HG03103 (cell line): ENCODE measurements at regions not wholly inside any gene's neighbourhood (a gene's known extent, or its start where the extent isn't known, plus 50 kb on each side); places are given as distances from the start of the nearest gene placed in this dataset.

Experiments
- ATAC-seq: cut with Tn5 transposase; IDR thresholded peaks from one replicate; pipeline ENCODE4 v1.9.1; 2021; ENCODE audit warnings: low read depth; ENCODE audit not compliant: unreplicated experiment

- ATAC-seq = no peak
These were observed 391.8 kb upstream of the DCN start for GRCh38 chr12:91574391-91574790.

- no peak for ATAC-seq
These were observed 390.3 kb upstream of the DCN start for GRCh38 chr12:91572869-91573268.

- ATAC-seq = no peak
These were observed 384.5 kb upstream of the DCN start for GRCh38 chr12:91567100-91567485.

GRCh38 chr12:91566328-91567099 is 383.9 kb upstream of the DCN start:
- ATAC-seq = no peak

GRCh38 chr12:91565846-91566245 is 383.2 kb upstream of the DCN start:
- no peak for ATAC-seq

- no peak for ATAC-seq
These were observed 382.6 kb upstream of the DCN start for GRCh38 chr12:91565246-91565645.

- no peak for ATAC-seq
These were observed 380.6 kb upstream of the DCN start for GRCh38 chr12:91563011-91563765.

GRCh38 chr12:91562476-91562875 is 379.9 kb upstream of the DCN start:
- peak; percentile 89 for ATAC-seq

- no peak for ATAC-seq
These were observed 379.3 kb upstream of the DCN start for GRCh38 chr12:91561958-91562325.

- no peak for ATAC-seq
These were observed 378.8 kb upstream of the DCN start for GRCh38 chr12:91561301-91561957.

GRCh38 chr12:91556909-91557308 is 374.3 kb upstream of the DCN start:
- ATAC-seq = no peak

GRCh38 chr12:91555436-91556415 is 373.1 kb upstream of the DCN start:
- no peak for ATAC-seq

- ATAC-seq = no peak
These were observed 369.3 kb upstream of the DCN start for GRCh38 chr12:91551927-91552326.

- no peak for ATAC-seq
These were observed 368.6 kb upstream of the DCN start for GRCh38 chr12:91551242-91551641.

- ATAC-seq = no peak
These were observed 360.0 kb upstream of the DCN start for GRCh38 chr12:91542666-91543065.

GRCh38 chr12:91542067-91542466 is 359.4 kb upstream of the DCN start:
- ATAC-seq = no peak

- no peak for ATAC-seq
These were observed 355.8 kb upstream of the DCN start for GRCh38 chr12:91538418-91538817.

GRCh38 chr12:91533366-91533765 is 350.7 kb upstream of the DCN start:
- ATAC-seq = no peak

- ATAC-seq = no peak
These were observed 347.2 kb upstream of the DCN start for GRCh38 chr12:91529829-91530228.

GRCh38 chr12:91523831-91524230 is 341.2 kb upstream of the DCN start:
- ATAC-seq = no peak

- no peak for ATAC-seq
These were observed 334.1 kb upstream of the DCN start for GRCh38 chr12:91516695-91517047.
